SK-N-MC (cell line): ENCODE measurements at regions not wholly inside any gene's neighbourhood (a gene's known extent, or its start where the extent isn't known, plus 50 kb on each side); places are given as distances from the start of the nearest gene placed in this dataset.
"Not testable (repeated sequence)": the region's sequence is repeated elsewhere in the genome, so short reads cannot be mapped to it uniquely, and the experiment has no call there.

Experiments
- DNase-seq: peaks from one replicate; pipeline ENCODE4 v3.0.0-alpha.2; 2011; ENCODE audit warnings: low read depth, low spot score
- H3K27ac ChIP-seq: fragments of 200-600 bp; sonication (generic); 2 replicates; pipeline ENCODE4 v1.5.1; 2016; ENCODE audit warnings: mixed run types
- H3K36me3 ChIP-seq: fragments of 200-600 bp; sonication (generic); 2 replicates; pipeline ENCODE4 v1.6.1; 2017; ENCODE audit warnings: antibody characterized with exemption, low read length, mixed read lengths; ENCODE audit not compliant: insufficient read depth
- H3K4me3 ChIP-seq: fragments of 200-600 bp; sonication (generic); 2 replicates; pipeline ENCODE4 v1.5.1; 2016
- H3K9ac ChIP-seq: fragments of 200-600 bp; sonication (generic); 2 replicates; pipeline ENCODE4 v1.8.0; 2017; ENCODE audit warnings: mixed run types, mixed read lengths; ENCODE audit not compliant: insufficient read length
- H3K9me3 ChIP-seq: fragments of 200-600 bp; sonication (generic); 2 replicates; pipeline ENCODE4 v1.6.1; 2017; ENCODE audit warnings: low read depth, mild to moderate bottlenecking, antibody characterized with exemption, low read length, moderate library complexity, mixed read lengths
- EZH2 ChIP-seq: fragments of 200-600 bp; sonication (generic); IDR thresholded peaks from one replicate; pipeline ENCODE4 v1.6.1; 2017; ENCODE audit warnings: antibody characterized with exemption
- FOXP2 ChIP-seq: optimal IDR thresholded peaks from 2 replicates; pipeline ENCODE3; 2011; ENCODE audit warnings: mild to moderate bottlenecking, moderate library complexity; ENCODE audit not compliant: insufficient read depth; ENCODE audit errors: extremely low read length, control extremely low read depth
- POLR2AphosphoS5 ChIP-seq: IDR thresholded peaks from 2 replicates; pipeline ENCODE4 v1.6.1; 2012; ENCODE audit warnings: mild to moderate bottlenecking, low read depth, low read length, borderline replicate concordance

DNA sequence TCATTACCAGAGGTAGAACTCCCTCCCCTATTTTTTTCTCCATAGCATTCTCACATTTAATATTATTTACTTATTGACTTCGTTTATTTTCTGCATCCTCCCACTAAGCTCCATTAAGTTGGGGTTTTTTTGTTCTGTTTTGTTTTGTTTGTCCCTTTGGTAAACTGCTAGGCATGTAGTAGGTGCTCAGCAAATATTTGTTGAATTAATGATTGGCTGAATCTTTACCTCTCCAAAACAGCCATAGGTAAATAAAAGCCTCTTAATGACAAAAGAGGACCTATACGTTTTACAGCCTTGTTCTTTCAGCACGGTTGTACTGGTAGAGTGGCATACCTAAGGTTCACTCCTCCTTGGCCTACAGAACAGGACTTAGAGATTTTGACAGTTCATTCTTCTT lies 52.0 kb downstream of the PRORP start:
- no peak for TF ChIP-seq EZH2
- TF ChIP-seq FOXP2 = no peak
- no peak for TF ChIP-seq POLR2AphosphoS5
- no peak overlapping the region for H3K9ac ChIP-seq
- no peaks in the 10 kb centered on the region; the same call in 1 of the 2 replicates for H3K9me3 ChIP-seq
- no peak overlapping the region for H3K4me3 ChIP-seq
- H3K27ac ChIP-seq = no peak overlapping the region
- no peak for DNase-seq
- peaks cover 14% of the 10 kb centered on the region for H3K36me3 ChIP-seq

DNA sequence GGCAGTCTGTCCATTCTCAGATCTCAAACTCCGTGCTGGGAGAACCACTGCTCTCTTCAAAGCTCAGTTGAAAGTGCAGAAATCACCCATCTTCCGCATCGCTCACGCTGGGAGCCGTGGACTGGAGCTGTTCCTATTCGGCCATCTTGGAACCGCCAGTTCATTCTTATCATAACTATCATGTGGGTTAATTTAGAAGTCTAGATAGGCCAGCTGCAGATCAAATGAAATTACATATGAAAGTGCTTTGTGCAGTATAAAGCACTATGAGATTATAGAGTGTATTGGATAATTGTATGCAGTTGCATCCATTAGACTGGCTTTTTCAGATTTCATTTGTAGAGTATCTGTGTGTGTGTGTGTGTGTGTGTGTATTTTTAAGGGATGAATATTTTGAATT lies 57.8 kb downstream of the PRORP start:
- no peak overlapping the region for H3K4me3 ChIP-seq
- TF ChIP-seq POLR2AphosphoS5 (no peak), FOXP2 (no peak), EZH2 (no peak)
- H3K36me3 ChIP-seq = no peaks in the 10 kb centered on the region
- H3K9ac ChIP-seq = no peak overlapping the region
- no peaks in the 10 kb centered on the region for H3K9me3 ChIP-seq
- H3K27ac ChIP-seq = no peak overlapping the region
- DNase-seq = no peak

DNA sequence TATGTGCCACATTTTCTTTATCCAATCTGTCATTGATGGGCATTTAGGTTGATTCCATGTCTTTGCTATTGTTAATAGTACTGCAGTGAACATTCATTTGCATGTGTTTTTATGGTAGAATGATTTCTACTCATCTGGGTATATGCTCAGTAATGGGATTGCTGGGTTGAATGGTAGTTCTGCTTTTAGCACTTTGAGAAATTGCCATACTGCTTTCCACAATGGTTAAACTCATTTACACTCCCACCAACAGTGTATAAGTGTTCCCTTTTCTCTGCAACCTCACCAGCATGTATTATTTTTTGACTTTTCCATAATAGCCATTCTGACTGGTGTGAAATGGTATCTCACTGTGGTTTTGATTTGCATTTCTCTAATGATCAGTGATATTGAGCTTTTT lies 62.5 kb downstream of the PRORP start:
- not testable (repeated sequence) for DNase-seq, H3K9me3 ChIP-seq, H3K4me3 ChIP-seq, H3K9ac ChIP-seq, H3K27ac ChIP-seq, H3K36me3 ChIP-seq

- Histone ChIP-seq H3K4me3 (no peak overlapping the region), H3K27ac (no peak overlapping the region), H3K9me3 (no peaks in the 10 kb centered on the region), H3K9ac (no peak overlapping the region), H3K36me3 (peaks cover 10% of the 10 kb centered on the region)
- no peak for DNase-seq
- TF ChIP-seq FOXP2 (no peak), POLR2AphosphoS5 (no peak), EZH2 (no peak)
Observed at GRCh38 chr14:35189422-35189821, 67.1 kb downstream of the PRORP start.

- no peak for DNase-seq
- Histone ChIP-seq H3K27ac (no peak overlapping the region), H3K9ac (no peak overlapping the region), H3K4me3 (no peak overlapping the region), H3K9me3 (no peaks in the 10 kb centered on the region), H3K36me3 (peaks cover 6% of the 10 kb centered on the region; the same call in 1 of the 2 replicates)
- no peak for TF ChIP-seq EZH2
- TF ChIP-seq POLR2AphosphoS5 = no peak
- TF ChIP-seq FOXP2 = no peak
Observed at GRCh38 chr14:35193161-35193560, 70.8 kb downstream of the PRORP start.

- not testable (repeated sequence) for H3K9ac ChIP-seq, H3K27ac ChIP-seq, DNase-seq
Observed at GRCh38 chr14:35194183-35194582, 71.8 kb downstream of the PRORP start.

GRCh38 chr14:35196571-35196970 lies 74.2 kb downstream of the PRORP start:
- TF ChIP-seq FOXP2 (no peak), POLR2AphosphoS5 (no peak), EZH2 (no peak)
- no peak for DNase-seq
- Histone ChIP-seq H3K4me3 (no peak overlapping the region), H3K27ac (peak overlapping the region; percentile 14; the same call in 1 of the 2 replicates), H3K36me3 (no peaks in the 10 kb centered on the region), H3K9me3 (no peaks in the 10 kb centered on the region), H3K9ac (no peak overlapping the region)

More at GRCh38 chr14:35194183-35194582, 71.8 kb downstream of the PRORP start:
- not testable (repeated sequence) for H3K36me3 ChIP-seq, H3K4me3 ChIP-seq, H3K9me3 ChIP-seq

- DNase-seq = no peak
- peak overlapping the region; percentile 14; the same call in 1 of the 2 replicates for H3K27ac ChIP-seq
- TF ChIP-seq POLR2AphosphoS5 (no peak), EZH2 (no peak), FOXP2 (no peak)
Observed at GRCh38 chr14:35197015-35197414, 74.7 kb downstream of the PRORP start.

DNA sequence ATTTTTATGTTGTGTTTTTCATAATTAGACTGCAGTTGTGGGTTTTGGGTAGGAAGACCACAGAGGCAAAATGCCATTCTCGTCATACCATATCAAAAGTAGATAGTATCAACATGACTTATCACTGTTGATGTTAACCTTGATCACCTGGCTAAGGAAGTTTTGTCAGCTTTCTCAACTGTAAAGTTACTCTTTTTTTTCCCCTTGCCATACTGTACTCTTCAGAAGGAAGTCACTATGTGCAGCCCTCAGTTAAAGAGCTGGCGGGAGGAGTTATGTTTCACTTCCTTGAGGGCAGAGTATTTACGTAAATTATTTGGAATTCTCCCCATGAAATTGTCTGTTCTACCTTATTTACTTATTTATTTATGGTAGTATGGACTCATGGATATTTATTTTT lies 78.7 kb downstream of the PRORP start:
- no peak overlapping the region for H3K4me3 ChIP-seq
- no peak for TF ChIP-seq EZH2
- TF ChIP-seq FOXP2 = no peak
- no peak overlapping the region for H3K9ac ChIP-seq
- DNase-seq = no peak
- H3K9me3 ChIP-seq = no peaks in the 10 kb centered on the region
- H3K27ac ChIP-seq = no peak overlapping the region
- no peaks in the 10 kb centered on the region for H3K36me3 ChIP-seq

More at GRCh38 chr14:35197015-35197414, 74.7 kb downstream of the PRORP start:
- no peak overlapping the region for H3K4me3 ChIP-seq
- no peaks in the 10 kb centered on the region for H3K36me3 ChIP-seq
- no peak overlapping the region for H3K9ac ChIP-seq
- H3K9me3 ChIP-seq = no peaks in the 10 kb centered on the region

- Histone ChIP-seq H3K4me3 (no peak overlapping the region), H3K27ac (no peak overlapping the region), H3K36me3 (no peaks in the 10 kb centered on the region), H3K9ac (no peak overlapping the region), H3K9me3 (no peaks in the 10 kb centered on the region)
- no peak for DNase-seq
- TF ChIP-seq EZH2 (no peak), POLR2AphosphoS5 (no peak), FOXP2 (no peak)
Observed at GRCh38 chr14:35202195-35202594, 79.8 kb downstream of the PRORP start.
